GM21367 (cell line): ENCODE measurements at regions not wholly inside any gene's neighbourhood (a gene's known extent, or its start where the extent isn't known, plus 50 kb on each side); places are given as distances from the start of the nearest gene placed in this dataset.
"Not testable (repeated sequence)": the region's sequence is repeated elsewhere in the genome, so short reads cannot be mapped to it uniquely, and the experiment has no call there.

ENCODE experiments used
- ATAC-seq: cut with Tn5 transposase; IDR thresholded peaks from one replicate; pipeline ENCODE4 v1.9.1; 2021; ENCODE audit not compliant: unreplicated experiment

GRCh38 chr2:215863687-215864086 lies 149.7 kb downstream of the MREG start:
- no peak for ATAC-seq

- no peak for ATAC-seq
Measured at GRCh38 chr2:215862351-215862771, 151.0 kb downstream of the MREG start.

GRCh38 chr2:215861607-215862350 lies 151.6 kb downstream of the MREG start:
- ATAC-seq, result no peak

GRCh38 chr2:215856080-215856479 lies 157.3 kb downstream of the MREG start:
- no peak for ATAC-seq

GRCh38 chr2:215855308-215855707 lies 158.0 kb downstream of the MREG start:
- not testable (repeated sequence) for ATAC-seq

- ATAC-seq, result no peak
Measured at GRCh38 chr2:215854008-215854407, 159.3 kb downstream of the MREG start.

- no peak for ATAC-seq
Measured at GRCh38 chr2:215851696-215852095, 161.7 kb downstream of the MREG start.

GRCh38 chr2:215851082-215851481 lies 162.3 kb downstream of the MREG start:
- no peak for ATAC-seq

GRCh38 chr2:215850380-215850779 lies 163.0 kb downstream of the MREG start:
- ATAC-seq, result no peak

GRCh38 chr2:215849771-215850170 lies 163.6 kb downstream of the MREG start:
- ATAC-seq, result no peak

- no peak for ATAC-seq
Measured at GRCh38 chr2:215848698-215849097, 164.7 kb downstream of the MREG start.

GRCh38 chr2:215848146-215848545 lies 165.2 kb downstream of the MREG start:
- ATAC-seq, result no peak

GRCh38 chr2:215847718-215848117 lies 165.6 kb downstream of the MREG start:
- no peak for ATAC-seq

- no peak for ATAC-seq
Measured at GRCh38 chr2:215847056-215847455, 166.3 kb downstream of the MREG start.

- peak; percentile 82 for ATAC-seq
Measured at GRCh38 chr2:215845839-215846586, 167.3 kb downstream of the MREG start.

GRCh38 chr2:215843579-215843978 lies 169.8 kb downstream of the MREG start:
- ATAC-seq, result no peak

- ATAC-seq, result no peak
Measured at GRCh38 chr2:215841175-215841816, 172.1 kb downstream of the MREG start.

- ATAC-seq, result no peak
Measured at GRCh38 chr2:215839816-215840215, 173.5 kb downstream of the MREG start.

- ATAC-seq, result no peak
Measured at GRCh38 chr2:215839309-215839708, 174.0 kb downstream of the MREG start.

GRCh38 chr2:215836881-215837280 lies 176.5 kb downstream of the MREG start:
- no peak for ATAC-seq

- no peak for ATAC-seq
Measured at GRCh38 chr2:215835657-215836056, 177.7 kb downstream of the MREG start.

- no peak for ATAC-seq
Measured at GRCh38 chr2:215835231-215835630, 178.1 kb downstream of the MREG start.
